Smooth muscle cell (in vitro differentiated cells): ENCODE measurements at regions not wholly inside any gene's neighbourhood (a gene's known extent, or its start where the extent isn't known, plus 50 kb on each side); places are given as distances from the start of the nearest gene placed in this dataset.

Source experiments
- DNase-seq: peaks from one replicate; lab custom pipeline; 2025; ENCODE audit not compliant: unreplicated experiment; lab: John Stamatoyannopoulos, UW
- H2AFZ ChIP-seq: fragments of 200-600 bp; sonication (generic); 2 replicates; pipeline ENCODE4 v1.6.0; 2016; ENCODE audit warnings: antibody characterized with exemption, low read depth, mild to moderate bottlenecking
- H3F3A ChIP-seq: fragments of 200-600 bp; sonication (generic); 2 replicates; pipeline ENCODE4 v1.6.0; 2017; ENCODE audit warnings: antibody characterized with exemption, low read depth
- H3K27ac ChIP-seq: fragments of 200-600 bp; sonication (generic); 2 replicates; pipeline ENCODE4 v1.5.1; 2016; ENCODE audit warnings: low read depth, mild to moderate bottlenecking
- H3K27me3 ChIP-seq: fragments of 200-600 bp; sonication (generic); 2 replicates; pipeline ENCODE4 v1.6.1; 2016; ENCODE audit warnings: low read depth, mild to moderate bottlenecking
- H3K36me3 ChIP-seq: fragments of 200-600 bp; sonication (generic); 2 replicates; pipeline ENCODE4 v1.5.1; 2016; ENCODE audit warnings: low read depth
- H3K4me1 ChIP-seq: fragments of 200-600 bp; sonication (generic); 2 replicates; pipeline ENCODE4 v1.5.1; 2016; ENCODE audit warnings: low read depth
- H3K4me2 ChIP-seq: fragments of 200-600 bp; sonication (generic); 2 replicates; pipeline ENCODE4 v1.6.0; 2016; ENCODE audit warnings: mild to moderate bottlenecking
- H3K4me3 ChIP-seq: fragments of 200-600 bp; sonication (generic); 2 replicates; pipeline ENCODE4 v1.5.1; 2016; ENCODE audit warnings: mild to moderate bottlenecking
- H3K79me2 ChIP-seq: fragments of 200-600 bp; sonication (generic); 2 replicates; pipeline ENCODE4 v1.6.0; 2016; ENCODE audit warnings: low read depth, mild to moderate bottlenecking
- H3K9ac ChIP-seq: fragments of 200-600 bp; sonication (generic); 2 replicates; pipeline ENCODE4 v1.6.0; 2016; ENCODE audit warnings: low read depth
- H3K9me3 ChIP-seq: fragments of 200-600 bp; sonication (generic); replicated peaks from 2 replicates; pipeline ENCODE4 v1.5.1; 2016; ENCODE audit warnings: low read depth
- H4K20me1 ChIP-seq: fragments of 200-600 bp; sonication (generic); 2 replicates; pipeline ENCODE4 v1.6.0; 2016; ENCODE audit warnings: low read depth
- WGBS: methylation state at CpG from one replicate; pipeline ENCODE4 v1.1.7; 2016; ENCODE audit warnings: low lambda C conversion rate; 5-methylcytosine and 5-hydroxymethylcytosine counted together
- TF ChIP-seq, protein P1 (sequence below): fragments of 200-600 bp; sonication (generic); IDR thresholded peaks from 2 replicates; pipeline ENCODE4 v1.5.1; 2017; ENCODE audit warnings: borderline replicate concordance, mild to moderate bottlenecking, antibody characterized with exemption; ENCODE audit not compliant: insufficient read depth, poor library complexity, severe bottlenecking

DNA sequence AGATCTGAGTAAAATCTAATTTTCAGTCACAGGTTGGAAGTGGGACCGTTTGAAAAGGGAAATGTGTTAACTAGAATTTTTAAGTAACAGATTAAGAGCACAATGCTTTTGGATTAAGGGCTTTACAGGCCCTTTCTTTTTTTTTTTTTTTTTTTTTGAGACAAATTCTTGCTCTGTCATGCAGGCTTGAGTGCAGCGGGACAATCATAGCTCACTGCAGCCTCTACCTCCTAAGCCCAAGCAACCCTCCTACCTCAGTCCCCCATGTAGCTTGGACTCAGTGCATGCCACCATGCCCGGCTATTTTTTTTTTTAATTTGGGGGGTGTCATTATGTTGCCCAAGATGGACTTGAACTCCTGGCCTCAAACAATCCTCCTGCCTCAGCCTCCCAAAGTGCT, 363.7 kb downstream of the LIG4 start:
- WGBS, result 77% methylated on average over 3 of the region's 3 CpGs
- no peaks in the 10 kb centered on the region for H3K36me3 ChIP-seq
- no peak overlapping the region for H2AFZ ChIP-seq
- no peaks in the 10 kb centered on the region for H3K9me3 ChIP-seq
- H3F3A ChIP-seq, result no peaks in the 10 kb centered on the region
- H3K79me2 ChIP-seq, result no peaks in the 10 kb centered on the region
- H3K27ac ChIP-seq, result no peak overlapping the region
- H3K4me2 ChIP-seq, result no peak overlapping the region
- TF ChIP-seq, protein P1, sequence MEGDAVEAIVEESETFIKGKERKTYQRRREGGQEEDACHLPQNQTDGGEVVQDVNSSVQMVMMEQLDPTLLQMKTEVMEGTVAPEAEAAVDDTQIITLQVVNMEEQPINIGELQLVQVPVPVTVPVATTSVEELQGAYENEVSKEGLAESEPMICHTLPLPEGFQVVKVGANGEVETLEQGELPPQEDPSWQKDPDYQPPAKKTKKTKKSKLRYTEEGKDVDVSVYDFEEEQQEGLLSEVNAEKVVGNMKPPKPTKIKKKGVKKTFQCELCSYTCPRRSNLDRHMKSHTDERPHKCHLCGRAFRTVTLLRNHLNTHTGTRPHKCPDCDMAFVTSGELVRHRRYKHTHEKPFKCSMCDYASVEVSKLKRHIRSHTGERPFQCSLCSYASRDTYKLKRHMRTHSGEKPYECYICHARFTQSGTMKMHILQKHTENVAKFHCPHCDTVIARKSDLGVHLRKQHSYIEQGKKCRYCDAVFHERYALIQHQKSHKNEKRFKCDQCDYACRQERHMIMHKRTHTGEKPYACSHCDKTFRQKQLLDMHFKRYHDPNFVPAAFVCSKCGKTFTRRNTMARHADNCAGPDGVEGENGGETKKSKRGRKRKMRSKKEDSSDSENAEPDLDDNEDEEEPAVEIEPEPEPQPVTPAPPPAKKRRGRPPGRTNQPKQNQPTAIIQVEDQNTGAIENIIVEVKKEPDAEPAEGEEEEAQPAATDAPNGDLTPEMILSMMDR, result no peak
- H4K20me1 ChIP-seq, result no peaks in the 10 kb centered on the region
- H3K9ac ChIP-seq, result no peak overlapping the region
- H3K4me3 ChIP-seq, result no peak overlapping the region
- no peak for DNase-seq
- H3K27me3 ChIP-seq, result no peaks in the 10 kb centered on the region
- H3K4me1 ChIP-seq, result peaks cover 32% of the 10 kb centered on the region

DNA sequence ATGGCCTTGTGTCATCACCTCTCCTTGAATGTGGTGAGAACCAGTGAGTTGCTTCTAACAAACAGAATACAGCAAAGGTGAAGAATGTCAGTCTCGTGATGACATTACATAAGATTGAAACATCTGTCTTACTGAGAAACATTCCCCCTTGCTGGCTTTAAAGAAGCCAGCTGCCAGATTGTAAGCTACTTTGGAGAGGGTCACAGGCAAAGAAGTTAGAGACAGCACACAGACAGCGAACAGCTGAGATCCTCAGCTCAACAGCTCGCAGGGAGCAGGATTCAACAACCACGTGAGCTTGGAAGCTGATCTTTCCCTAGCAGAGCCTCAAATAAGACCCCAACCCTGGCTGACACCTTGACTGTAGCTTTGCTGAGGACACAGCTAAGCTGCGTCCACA, 367.9 kb downstream of the LIG4 start:
- Histone ChIP-seq H3K4me3 (no peak overlapping the region), H3K9ac (peak overlapping the region; percentile 12), H3K4me2 (peak overlapping the region; percentile 39), H3K9me3 (no peaks in the 10 kb centered on the region), H3K4me1 (peaks cover 50% of the 10 kb centered on the region), H4K20me1 (no peaks in the 10 kb centered on the region), H3K27me3 (no peaks in the 10 kb centered on the region), H3F3A (no peaks in the 10 kb centered on the region), H3K36me3 (no peaks in the 10 kb centered on the region), H2AFZ (peak overlapping the region; percentile 3), H3K79me2 (no peaks in the 10 kb centered on the region), H3K27ac (peak overlapping the region; percentile 54)
- WGBS, result 39% methylated on average over 5 of the region's 5 CpGs
- DNase-seq, result no peak
- TF ChIP-seq, protein P1, result no peak

DNA sequence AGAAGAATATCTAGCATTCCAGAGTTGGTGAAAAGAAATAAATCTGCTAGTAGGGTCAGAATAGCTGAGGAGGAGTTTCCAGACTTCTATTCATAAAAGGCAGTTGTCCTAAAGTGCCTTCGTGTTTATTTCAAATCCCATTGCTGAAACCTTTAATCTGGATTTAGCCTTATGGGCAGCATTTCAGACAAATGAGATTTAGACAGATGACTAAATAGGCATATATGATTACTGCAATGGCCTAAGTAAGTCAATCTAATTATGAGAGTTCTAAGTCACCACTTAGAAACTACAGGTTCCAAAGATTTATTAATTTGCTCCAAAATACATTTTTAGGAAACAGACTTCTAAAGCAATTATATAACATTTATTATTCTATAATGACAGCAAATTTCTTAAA, 368.7 kb downstream of the LIG4 start:
- Histone ChIP-seq H3K27ac (peak overlapping the region; percentile 54), H3K4me2 (peak overlapping the region; percentile 10), H4K20me1 (no peaks in the 10 kb centered on the region), H3K9ac (no peak overlapping the region), H3K9me3 (no peaks in the 10 kb centered on the region), H3K4me3 (no peak overlapping the region), H3F3A (no peaks in the 10 kb centered on the region), H3K4me1 (peaks cover 54% of the 10 kb centered on the region), H2AFZ (no peak overlapping the region), H3K27me3 (no peaks in the 10 kb centered on the region), H3K36me3 (no peaks in the 10 kb centered on the region), H3K79me2 (no peaks in the 10 kb centered on the region)
- DNase-seq, result no peak
- TF ChIP-seq, protein P1, result no peak
- WGBS, result 43% methylated on average over 1 of the region's 1 CpG

DNA sequence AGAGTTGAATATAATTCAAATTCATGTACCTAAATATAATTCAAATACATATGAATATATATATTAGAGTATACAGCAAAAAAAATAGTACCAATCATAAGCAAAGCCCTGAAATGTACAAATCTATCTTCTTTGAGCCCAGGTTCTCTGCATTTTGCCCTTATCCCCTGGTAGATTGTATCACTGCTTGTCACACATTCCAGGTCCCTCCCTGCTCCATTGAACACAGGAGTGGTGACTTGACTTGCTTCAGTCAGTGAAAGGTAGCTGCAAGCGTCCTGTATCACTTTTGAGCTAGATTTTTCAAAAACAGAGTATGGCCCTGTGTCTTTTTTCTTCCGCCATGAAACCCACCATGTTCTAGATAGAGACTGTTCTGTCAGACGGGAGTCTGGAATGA, 369.4 kb downstream of the LIG4 start:
- Histone ChIP-seq H3K4me1 (peaks cover 47% of the 10 kb centered on the region), H3K36me3 (no peaks in the 10 kb centered on the region), H3K9ac (no peak overlapping the region), H4K20me1 (no peaks in the 10 kb centered on the region), H3F3A (no peaks in the 10 kb centered on the region), H3K27me3 (no peaks in the 10 kb centered on the region), H2AFZ (no peak overlapping the region), H3K9me3 (no peaks in the 10 kb centered on the region), H3K4me3 (no peak overlapping the region), H3K79me2 (no peaks in the 10 kb centered on the region), H3K4me2 (peak overlapping the region; percentile 10), H3K27ac (peak overlapping the region; percentile 54)
- 72% methylated on average over 3 of the region's 3 CpGs for WGBS
- TF ChIP-seq, protein P1, result no peak
- no peak for DNase-seq
